ENCODE measurements at regions not wholly inside any gene's neighbourhood (a gene's known extent, or its start where the extent isn't known, plus 50 kb on each side); places are given as distances from the start of the nearest gene placed in this dataset.
"Not testable (repeated sequence)": the region's sequence is repeated elsewhere in the genome, so short reads cannot be mapped to it uniquely, and the experiment has no call there.

- no peak for DNase-seq
Observed at GRCh38 chr7:17095931-17096330, 202.5 kb upstream of the AHR start.

- DNase-seq = no peak
Observed at GRCh38 chr7:17097668-17098297, 200.7 kb upstream of the AHR start.

GRCh38 chr7:17098515-17098914, 199.9 kb upstream of the AHR start:
- DNase-seq = no peak

DNA sequence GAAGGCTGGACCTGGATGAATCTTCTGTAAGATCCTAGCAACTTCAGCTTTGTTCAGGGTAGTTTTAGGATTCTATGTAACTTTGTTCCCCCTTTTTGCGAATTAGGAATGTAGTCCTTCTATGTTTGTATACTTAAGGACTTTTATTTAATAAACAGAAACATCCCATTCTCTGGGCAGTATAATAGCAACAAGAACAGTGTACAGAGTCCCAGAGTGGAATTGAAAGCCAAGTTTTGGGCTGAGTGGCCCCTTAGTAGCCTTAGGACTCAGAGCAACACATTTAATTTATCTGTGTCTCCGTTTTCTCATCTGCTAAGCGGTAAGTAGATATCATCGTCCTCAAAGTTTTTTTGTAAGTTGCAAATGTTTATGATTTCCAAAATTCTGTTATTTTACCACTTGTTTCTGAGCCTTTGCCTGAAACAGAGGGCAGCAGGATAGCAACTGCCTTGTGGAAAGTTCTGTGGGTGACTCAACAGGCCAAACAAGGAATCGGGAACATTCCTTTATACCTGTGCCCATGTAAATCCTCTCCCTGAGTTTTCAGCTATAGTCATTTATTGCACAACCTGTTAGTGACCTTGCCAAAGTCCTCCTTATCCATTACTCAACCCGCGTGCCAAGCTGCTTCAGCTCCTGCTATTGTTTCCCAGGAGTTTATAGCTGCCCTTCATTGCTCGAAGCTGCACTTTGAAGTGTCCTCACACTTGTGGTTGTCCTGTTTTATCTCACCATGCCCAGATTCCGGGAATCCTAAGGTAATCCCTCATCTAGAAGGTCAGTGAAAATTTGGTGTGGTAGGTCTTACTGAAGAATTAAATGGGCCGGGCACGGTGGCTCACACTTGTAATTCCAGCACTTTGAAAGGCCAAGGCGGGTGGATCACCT, 199.1 kb upstream of the AHR start:
- DNase-seq = no peak

GRCh38 chr7:17099974-17100509, 198.4 kb upstream of the AHR start:
- not testable (repeated sequence) for DNase-seq

DNA sequence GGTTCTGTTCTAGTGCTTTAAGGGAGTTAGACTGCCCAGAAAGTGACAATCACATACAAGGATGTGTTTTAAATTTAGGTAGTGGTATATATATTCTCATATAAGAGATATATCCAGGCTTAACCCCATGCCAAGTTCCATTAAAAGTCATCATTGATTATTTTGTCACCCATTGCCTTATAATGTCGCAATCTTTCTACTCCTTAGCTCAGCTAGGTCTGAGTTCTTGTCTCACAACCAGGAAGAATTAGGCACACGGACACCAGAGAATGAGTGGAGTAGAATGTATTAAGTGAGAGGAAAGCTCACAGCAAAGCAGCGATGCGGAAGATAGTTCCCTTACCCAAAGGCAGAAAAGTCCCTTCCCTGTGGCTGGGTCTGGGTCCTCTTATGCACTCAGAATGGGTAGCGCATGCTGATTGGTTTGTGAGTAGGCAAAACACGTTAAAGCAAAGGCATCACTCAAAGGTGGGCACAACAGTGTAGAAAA, 197.2 kb upstream of the AHR start:
- no peak for DNase-seq

GRCh38 chr7:17103170-17103569, 195.3 kb upstream of the AHR start:
- no peak for DNase-seq

DNA sequence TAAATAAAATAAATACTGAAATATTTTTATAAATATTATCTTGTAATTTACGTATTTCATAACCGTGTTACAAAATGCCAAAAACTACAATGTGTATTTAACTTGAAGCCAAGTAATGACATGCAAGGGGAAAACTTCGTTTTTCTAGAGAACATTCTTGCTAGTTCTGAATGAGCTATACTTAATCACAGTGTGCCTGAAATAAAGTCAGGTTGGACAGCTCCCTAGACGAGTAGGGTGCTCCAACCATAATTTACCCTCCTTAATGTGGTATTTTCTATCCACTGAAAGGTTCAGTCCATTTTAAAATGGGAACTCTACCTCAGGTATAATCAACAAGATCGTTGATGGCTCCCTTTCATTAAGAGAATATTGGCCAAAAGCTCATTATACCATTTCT, 194.5 kb upstream of the AHR start:
- DNase-seq = no peak

- no peak for DNase-seq
Observed at GRCh38 chr7:17104419-17104818, 194.0 kb upstream of the AHR start.

GRCh38 chr7:17105701-17106100, 192.8 kb upstream of the AHR start:
- no peak for DNase-seq

DNA sequence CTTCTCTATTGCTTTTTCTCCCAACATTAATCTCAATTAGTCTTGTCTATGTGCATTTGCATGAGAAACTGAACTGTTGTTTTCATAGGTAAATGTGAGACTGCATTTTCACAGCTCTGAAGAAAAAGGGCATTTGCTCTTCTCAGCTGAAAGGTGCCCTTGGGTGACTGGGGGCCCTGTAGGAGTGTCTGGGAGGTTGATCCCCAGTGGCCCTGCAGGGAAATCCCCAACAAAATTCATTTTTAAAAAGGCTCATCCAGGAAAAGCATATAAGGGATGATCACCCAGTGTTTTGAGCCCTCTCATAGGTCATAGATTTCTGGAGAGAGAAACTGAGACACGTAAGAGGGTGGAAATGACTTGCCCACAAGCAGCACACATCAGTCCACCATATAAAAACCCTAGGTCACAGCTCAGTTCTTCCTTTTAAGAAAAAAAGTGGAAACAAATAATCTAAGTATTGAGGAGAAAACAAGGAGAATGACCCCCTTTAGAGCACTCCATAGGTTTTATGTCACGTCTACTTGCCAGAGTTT, 190.3 kb upstream of the AHR start:
- DNase-seq = no peak

DNA sequence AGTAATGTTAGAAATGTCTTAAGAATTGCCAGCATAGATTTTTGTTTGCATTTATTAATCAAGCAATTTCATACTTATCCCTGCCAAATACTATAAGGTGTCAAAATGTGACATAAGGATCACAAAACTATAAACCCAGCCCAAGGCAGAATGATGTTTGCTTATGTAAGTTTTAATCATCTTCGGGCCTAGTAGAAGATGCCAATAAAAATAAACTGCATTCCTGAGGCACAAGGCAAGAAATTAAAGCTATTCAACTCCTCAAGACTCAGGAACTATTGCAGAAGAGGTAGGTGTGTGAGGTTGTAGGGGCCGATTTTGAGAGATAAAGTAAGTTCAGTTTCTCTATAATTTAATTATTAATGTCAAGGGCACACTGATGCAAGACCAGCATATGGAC, 189.4 kb upstream of the AHR start:
- DNase-seq = no peak

DNA sequence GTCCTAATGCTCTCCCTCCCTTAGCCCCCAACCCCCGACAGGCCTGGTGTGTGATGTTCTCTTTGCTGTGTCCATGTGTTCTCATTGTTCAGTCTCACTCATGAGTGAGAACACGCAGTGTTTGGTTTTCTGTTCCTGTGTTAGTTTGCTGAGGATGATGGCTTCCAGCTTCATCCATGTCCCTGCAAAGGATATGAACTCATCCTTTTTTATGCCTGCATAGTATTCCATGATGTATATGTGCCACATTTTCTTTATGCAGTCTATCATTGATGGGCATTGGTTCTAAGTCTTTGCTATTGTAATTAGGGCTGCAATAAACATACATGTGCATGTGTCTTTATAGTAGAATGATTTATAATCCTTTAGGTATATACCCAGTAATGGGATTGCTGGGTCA, 184.7 kb upstream of the AHR start:
- not testable (repeated sequence) for DNase-seq

- no peak for DNase-seq
Observed at GRCh38 chr7:17118412-17118811, 180.0 kb upstream of the AHR start.

DNA sequence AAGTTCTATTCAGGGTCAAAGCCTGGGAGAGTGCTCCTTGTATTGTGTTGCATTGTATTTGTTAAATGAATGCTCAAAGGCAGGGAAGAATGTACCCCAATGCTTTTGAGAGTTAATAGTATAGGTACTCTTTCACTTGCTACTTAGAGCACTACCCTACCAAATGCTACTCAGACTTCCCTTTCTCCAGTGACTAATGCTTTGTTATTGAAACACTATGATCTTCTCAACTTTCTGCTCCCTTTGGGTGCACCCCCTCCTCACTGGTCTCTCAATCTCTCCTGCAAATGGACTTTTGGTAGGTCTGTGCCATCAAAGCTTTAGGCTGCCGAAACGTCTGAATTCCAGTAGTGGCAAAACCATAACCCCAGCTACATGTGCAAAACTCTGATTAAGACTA, 177.7 kb upstream of the AHR start:
- no peak for DNase-seq

DNA sequence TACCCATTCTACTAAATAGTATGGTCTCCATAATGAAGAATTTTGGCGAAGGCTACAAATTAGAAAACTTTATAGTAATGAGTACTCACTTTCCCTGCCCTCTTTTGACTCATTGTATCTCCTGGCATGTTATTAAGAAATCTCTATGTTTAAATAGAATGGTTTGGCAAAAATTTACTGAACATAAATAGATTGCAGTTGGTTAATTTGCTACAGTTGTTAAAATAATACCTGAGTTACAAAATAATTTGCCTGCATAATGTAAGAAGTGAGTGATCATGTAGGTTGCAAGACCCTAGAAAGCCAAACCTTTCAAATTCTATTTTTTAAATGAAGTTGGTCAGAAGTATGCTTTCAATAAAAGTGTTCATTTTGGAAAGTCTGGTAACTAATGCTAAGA, 176.8 kb upstream of the AHR start:
- no peak for DNase-seq

DNA sequence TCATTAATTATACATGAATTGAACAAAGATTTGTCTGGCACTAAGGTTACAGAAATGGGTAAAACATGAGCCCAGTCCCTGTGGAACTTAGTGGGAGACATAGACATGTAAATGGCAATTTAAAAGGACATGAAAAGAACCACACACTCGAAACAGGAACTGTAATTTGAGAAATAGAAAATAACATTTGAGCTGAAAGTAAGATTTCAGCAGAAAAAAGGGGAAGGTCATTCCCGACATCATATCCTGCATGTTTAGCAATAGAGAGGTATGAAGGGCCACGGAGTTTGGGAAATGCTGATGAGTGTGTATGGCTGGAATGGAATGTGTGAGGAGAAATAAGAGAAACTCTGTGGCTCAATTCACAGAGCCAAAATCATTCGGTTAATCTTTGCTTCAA, 175.4 kb upstream of the AHR start:
- DNase-seq = no peak

- DNase-seq = no peak
Observed at GRCh38 chr7:17126413-17127268, 171.8 kb upstream of the AHR start.

DNA sequence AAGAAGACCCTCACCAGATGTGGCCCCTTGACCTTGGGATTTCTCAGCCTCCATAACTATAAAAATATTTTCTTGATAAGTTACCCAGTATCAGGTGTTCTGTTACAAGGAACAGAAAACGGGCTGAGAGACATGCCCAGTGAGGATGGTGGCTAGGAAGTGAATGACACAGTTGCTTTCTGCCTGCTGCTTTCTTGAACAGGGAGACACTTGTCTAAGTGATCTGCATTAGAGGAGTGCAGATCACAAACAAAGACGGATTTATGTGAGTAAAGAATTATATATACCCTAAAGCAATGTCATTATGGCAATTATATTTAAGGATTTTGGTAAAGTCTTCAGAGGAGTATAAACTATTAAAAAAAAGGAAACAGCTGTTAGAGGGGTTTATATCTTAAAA, 169.2 kb upstream of the AHR start:
- no peak for DNase-seq

- DNase-seq = peak; percentile 18
Observed at GRCh38 chr7:17130281-17131059, 168.0 kb upstream of the AHR start.

DNA sequence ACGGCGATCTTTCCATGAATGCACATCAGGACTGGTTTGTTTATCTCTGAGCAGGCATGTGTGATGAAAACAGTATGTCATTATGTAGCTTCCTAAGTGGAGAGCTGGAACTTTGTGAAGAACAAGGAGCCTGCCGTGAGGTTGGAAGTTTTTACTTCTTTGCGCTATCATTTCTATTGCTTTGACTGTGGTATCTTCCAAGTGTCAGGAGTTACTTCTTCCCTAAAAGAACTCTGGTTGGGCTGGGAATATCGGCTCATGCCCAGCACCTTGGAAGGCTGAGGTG, 167.4 kb upstream of the AHR start:
- no peak for DNase-seq

GRCh38 chr7:17131983-17132655, 166.3 kb upstream of the AHR start:
- no peak for DNase-seq
